Uterus (tissue), 3 donors: ENCODE measurements at regions not wholly inside any gene's neighbourhood (a gene's known extent, or its start where the extent isn't known, plus 50 kb on each side); places are given as distances from the start of the nearest gene placed in this dataset.

Experiments
- DNase-seq, 2 donors: peaks; one replicate each; pipeline ENCODE4 v3.0.0-alpha.2; 2019 to 2020
- H3K27ac ChIP-seq, 2 donors: fragments of 200-600 bp; sonication (generic); 1 replicate in 1 of 2; 2 replicates in 1 of 2; pipeline ENCODE4 v1.5.1; 2016 to 2018
- H3K27me3 ChIP-seq, 2 donors: fragments of 200-600 bp; sonication (generic); one replicate each; pipeline ENCODE4 v1.5.1; 2018 to 2019; ENCODE audit warnings: control low read depth in 1 of 2
- H3K36me3 ChIP-seq, 2 donors: fragments of 200-600 bp; sonication (generic); one replicate each; pipeline ENCODE4 v1.5.1; 2019; ENCODE audit warnings: control low read depth in 1 of 2
- H3K4me1 ChIP-seq, 2 donors: fragments of 200-600 bp; sonication (generic); one replicate each; pipeline ENCODE4 v1.5.1; 2018 to 2019; ENCODE audit warnings: control low read depth in 1 of 2
- H3K4me3 ChIP-seq, 2 donors: fragments of 200-600 bp; sonication (generic); 1 replicate in 1 of 2; 2 replicates in 1 of 2; pipeline ENCODE4 v1.5.1; 2018 to 2019; ENCODE audit warnings: mild to moderate bottlenecking in 1 of 2
- H3K9me3 ChIP-seq, 2 donors: fragments of 200-600 bp; sonication (generic); one replicate each; pipeline ENCODE4 v1.5.1; 2019; ENCODE audit warnings: control low read depth in 1 of 2
- CTCF ChIP-seq, 4 experiments: fragments of 200-600 bp in 2 of 4; fragments of 450-650 bp in 2 of 4; sonication (generic) in 2 of 4; IDR thresholded peaks; one replicate each; pipeline ENCODE4 v1.5.1; 2016 to 2019; ENCODE audit warnings: antibody characterized with exemption in 4 of 4, mild to moderate bottlenecking in 2 of 4, moderate library complexity in 1 of 4
- POLR2A ChIP-seq, 2 donors: fragments of 450-650 bp; IDR thresholded peaks; one replicate each; pipeline ENCODE4 v1.6.1; 2016; ENCODE audit warnings: antibody characterized with exemption in 2 of 2, mild to moderate bottlenecking in 1 of 2, moderate library complexity in 1 of 2
- intact Hi-C: fragments of 100-400 bp; cut with DNase I; formaldehyde crosslinking; loops from one replicate; pipeline ENCODE4 v1.15.1; 2023; ENCODE audit warnings: low total_unique reads
- donor health status: DM: yes; HTN: yes; CAD: no.

GRCh38 chr12:92650228-92650822 lies 52.5 kb upstream of the PLEKHG7 start:
- Histone ChIP-seq H3K27ac (no peak overlapping the region), H3K36me3 (no peaks in the 10 kb centered on the region), H3K9me3 (no peaks in the 10 kb centered on the region), H3K4me3 (no peak overlapping the region), H3K4me1 (no peaks in the 10 kb centered on the region), H3K27me3 (no peaks in the 10 kb centered on the region)
- no peak for DNase-seq
- TF ChIP-seq CTCF (IDR thresholded peaks at IDR 0.05), result no peak
- intact Hi-C loops, result no loop called here

GRCh38 chr12:92649511-92650227 lies 53.1 kb upstream of the PLEKHG7 start:
- Histone ChIP-seq H3K4me3 (no peak overlapping the region), H3K4me1 (no peaks in the 10 kb centered on the region), H3K36me3 (no peaks in the 10 kb centered on the region), H3K27ac (no peak overlapping the region), H3K27me3 (no peaks in the 10 kb centered on the region), H3K9me3 (no peaks in the 10 kb centered on the region)
- peak; percentile 20 to 67 for DNase-seq
- intact Hi-C loops, result loop anchor here (5.0 kb wide), 1 partner anchor 1287 kb away; no protein-coding TSS in a partner anchor
- TF ChIP-seq CTCF (IDR thresholded peaks at IDR 0.05), result peak; percentile 58 to 84 (median 70)
- no peak for TF ChIP-seq POLR2A (IDR thresholded peaks at IDR 0.05)

GRCh38 chr12:92648242-92649031 lies 54.4 kb upstream of the PLEKHG7 start:
- Histone ChIP-seq H3K36me3 (no peaks in the 10 kb centered on the region), H3K9me3 (no peaks in the 10 kb centered on the region), H3K4me3 (no peak overlapping the region), H3K4me1 (no peaks in the 10 kb centered on the region), H3K27ac (no peak overlapping the region), H3K27me3 (no peaks in the 10 kb centered on the region)
- TF ChIP-seq POLR2A (IDR thresholded peaks at IDR 0.05) (no peak), CTCF (IDR thresholded peaks at IDR 0.05) (no peak)
- DNase-seq, result no peak
- intact Hi-C loops, result loop anchor here (5.0 kb wide), 1 partner anchor 1286 kb away; no protein-coding TSS in a partner anchor

- no peak for DNase-seq
- Histone ChIP-seq H3K4me3 (no peak overlapping the region), H3K36me3 (no peaks in the 10 kb centered on the region), H3K9me3 (no peaks in the 10 kb centered on the region), H3K27me3 (no peaks in the 10 kb centered on the region), H3K4me1 (no peaks in the 10 kb centered on the region), H3K27ac (no peak overlapping the region)
- intact Hi-C loops, result no loop called here
- TF ChIP-seq POLR2A (IDR thresholded peaks at IDR 0.05) (no peak), CTCF (IDR thresholded peaks at IDR 0.05) (no peak)
These were observed 61.5 kb upstream of the PLEKHG7 start for GRCh38 chr12:92641291-92641690.

GRCh38 chr12:92640691-92641090 lies 62.1 kb upstream of the PLEKHG7 start:
- DNase-seq, result no peak
- no peak overlapping the region for H3K27ac ChIP-seq
- H3K36me3 ChIP-seq, result no peaks in the 10 kb centered on the region
- no peaks in the 10 kb centered on the region for H3K27me3 ChIP-seq
- no peaks in the 10 kb centered on the region for H3K4me1 ChIP-seq
- H3K4me3 ChIP-seq, result no peak overlapping the region
- H3K9me3 ChIP-seq, result no peaks in the 10 kb centered on the region
- TF ChIP-seq CTCF (IDR thresholded peaks at IDR 0.05) (no peak), POLR2A (IDR thresholded peaks at IDR 0.05) (no peak)
- intact Hi-C loops, result no loop called here
